ENCODE measurements at regions not wholly inside any gene's neighbourhood (a gene's known extent, or its start where the extent isn't known, plus 50 kb on each side); places are given as distances from the start of the nearest gene placed in this dataset.
"Not testable (repeated sequence)": the region's sequence is repeated elsewhere in the genome, so short reads cannot be mapped to it uniquely, and the experiment has no call there.

GRCh38 chr18:42328931-42329330, 373.9 kb downstream of the PIK3C3 start:
- no peak for DNase-seq (ENCODE audit: low spot score)

- no peak for DNase-seq (ENCODE audit: low spot score)
Measured at GRCh38 chr18:42330296-42330695, 375.3 kb downstream of the PIK3C3 start.

- DNase-seq (ENCODE audit: low spot score) = no peak
Measured at GRCh38 chr18:42333558-42333957, 378.5 kb downstream of the PIK3C3 start.

GRCh38 chr18:42334931-42335330, 379.9 kb downstream of the PIK3C3 start:
- no peak for DNase-seq (ENCODE audit: low spot score)

- no peak for DNase-seq (ENCODE audit: low spot score)
Measured at GRCh38 chr18:42336139-42336538, 381.1 kb downstream of the PIK3C3 start.

GRCh38 chr18:42337337-42337736, 382.3 kb downstream of the PIK3C3 start:
- not testable (repeated sequence) for DNase-seq (ENCODE audit: low spot score)

- no peak for DNase-seq (ENCODE audit: low spot score)
Measured at GRCh38 chr18:42338683-42339082, 383.6 kb downstream of the PIK3C3 start.

GRCh38 chr18:42339372-42339771, 384.3 kb downstream of the PIK3C3 start:
- DNase-seq (ENCODE audit: low spot score) = no peak

GRCh38 chr18:42340423-42341009, 385.5 kb downstream of the PIK3C3 start:
- no peak for DNase-seq (ENCODE audit: low spot score)

- DNase-seq (ENCODE audit: low spot score) = no peak
Measured at GRCh38 chr18:42341423-42341822, 386.4 kb downstream of the PIK3C3 start.

- DNase-seq (ENCODE audit: low spot score) = no peak
Measured at GRCh38 chr18:42348722-42349121, 393.7 kb downstream of the PIK3C3 start.

- no peak for DNase-seq (ENCODE audit: low spot score)
Measured at GRCh38 chr18:42351455-42351854, 396.4 kb downstream of the PIK3C3 start.

- no peak for DNase-seq (ENCODE audit: low spot score)
Measured at GRCh38 chr18:42360716-42361115, 405.7 kb downstream of the PIK3C3 start.

GRCh38 chr18:42363446-42364441, 408.7 kb downstream of the PIK3C3 start:
- DNase-seq (ENCODE audit: low spot score) = no peak

GRCh38 chr18:42364766-42365165, 409.7 kb downstream of the PIK3C3 start:
- DNase-seq (ENCODE audit: low spot score) = no peak

- no peak for DNase-seq (ENCODE audit: low spot score)
Measured at GRCh38 chr18:42365591-42365990, 410.6 kb downstream of the PIK3C3 start.

GRCh38 chr18:42373584-42373983, 418.6 kb downstream of the PIK3C3 start:
- DNase-seq (ENCODE audit: low spot score) = no peak

- DNase-seq (ENCODE audit: low spot score) = no peak
Measured at GRCh38 chr18:42374961-42375360, 419.9 kb downstream of the PIK3C3 start.

- DNase-seq (ENCODE audit: low spot score) = not testable (repeated sequence)
Measured at GRCh38 chr18:42378854-42379253, 423.8 kb downstream of the PIK3C3 start.

- DNase-seq (ENCODE audit: low spot score) = not testable (repeated sequence)
Measured at GRCh38 chr18:42381236-42381635, 426.2 kb downstream of the PIK3C3 start.

- no peak for DNase-seq (ENCODE audit: low spot score)
Measured at GRCh38 chr18:42392416-42392815, 437.4 kb downstream of the PIK3C3 start.

- DNase-seq (ENCODE audit: low spot score) = no peak
Measured at GRCh38 chr18:42392926-42393325, 437.9 kb downstream of the PIK3C3 start.

- no peak for DNase-seq (ENCODE audit: low spot score)
Measured at GRCh38 chr18:42394238-42394637, 439.2 kb downstream of the PIK3C3 start.

Measured in hematopoietic multipotent progenitor cell treated with erythropoietin and hydrocortisone succinate and interleukin-3 and kit ligand, for 17 days (in vitro differentiated cells).